Heart right ventricle (tissue), 16 donors: ENCODE measurements at regions not wholly inside any gene's neighbourhood (a gene's known extent, or its start where the extent isn't known, plus 50 kb on each side); places are given as distances from the start of the nearest gene placed in this dataset.
A peak's percentile ranks its signal among the peaks of the same experiment; 100 is the strongest.
"Not testable (repeated sequence)": the region's sequence is repeated elsewhere in the genome, so short reads cannot be mapped to it uniquely, and the experiment has no call there.

ENCODE experiments used
- ATAC-seq, 8 donors: fragments of 200-7000 bp; cut with Tn5 transposase; one replicate each; pipeline ENCODE4 v1.9.1; 2020; ENCODE audit warnings: mild to moderate bottlenecking in 8 of 8, moderate library complexity in 8 of 8, moderate number of reproducible peaks in 1 of 8
- DNase-seq, 2 donors: peaks; one replicate each; pipeline ENCODE4 v3.0.0-alpha.2; 2020
- H3K27ac ChIP-seq, 10 donors: fragments of 200-600 bp; sonication (generic) in 2 of 10; one replicate each; pipeline versions ENCODE4 v1.5.0 to v1.8.0; 2020 to 2022; ENCODE audit warnings: mild to moderate bottlenecking in 3 of 10
- H3K27me3 ChIP-seq, 7 donors: fragments of 200-600 bp; one replicate each; pipeline ENCODE4 v1.8.0; 2021 to 2022; ENCODE audit warnings: mild to moderate bottlenecking in 2 of 7
- H3K36me3 ChIP-seq, 9 donors: fragments of 200-600 bp; sonication (generic) in 1 of 9; one replicate each; pipeline versions ENCODE4 v1.5.0 to v1.8.0; 2020 to 2022; ENCODE audit warnings: mild to moderate bottlenecking in 2 of 9
- H3K4me1 ChIP-seq, 9 donors: fragments of 200-600 bp; sonication (generic) in 1 of 9; one replicate each; pipeline versions ENCODE4 v1.5.0 to v1.8.0; 2020 to 2022; ENCODE audit warnings: mild to moderate bottlenecking in 4 of 9
- H3K4me3 ChIP-seq, 10 donors: fragments of 200-600 bp; sonication (generic) in 2 of 10; one replicate each; pipeline versions ENCODE4 v1.5.0 to v1.8.0; 2020 to 2022; ENCODE audit warnings: mild to moderate bottlenecking in 7 of 10, moderate library complexity in 2 of 10
- H3K9me3 ChIP-seq, 11 donors: fragments of 200-600 bp in 10 of 11; sonication (generic) in 2 of 11; one replicate each; pipeline versions ENCODE4 v1.5.0 to v1.8.0; 2013 to 2022; ENCODE audit warnings: mild to moderate bottlenecking in 2 of 11, control low read depth in 1 of 11, moderate library complexity in 1 of 11
- CTCF ChIP-seq, 9 donors: fragments of 200-600 bp; sonication (generic) in 2 of 9; IDR thresholded peaks; one replicate each; pipeline versions ENCODE4 v1.5.0 to v1.8.0; 2021 to 2022; ENCODE audit warnings: antibody characterized with exemption in 9 of 9, mild to moderate bottlenecking in 5 of 9, moderate library complexity in 1 of 9
- WGBS, 2 donors: extraction: QIAGEN DNeasy Blood & Tissue Kit; methylation state at CpG; one replicate each; pipeline ENCODE4 v1.1.7; 2013; ENCODE audit warnings: inconsistent platforms in 1 of 2; 5-methylcytosine and 5-hydroxymethylcytosine counted together
- intact Hi-C, 10 donors: fragments of 100-400 bp; cut with DNase I; formaldehyde crosslinking; loops; one replicate each; pipeline versions ENCODE4 v1.11.1 to v1.14.2; 2022
- donor health status: Arrhythmogenic right ventricular cardiomyopathy.
- donor health status: ischemic (EF 13 %, LVEDD 7.1; RV severe dilation, severe dysfunction).
- donor health status: healthy with polysubstance abuse.
- donor health status: DM: no; HTN: yes; CAD: no.
- donor health status: DM: no; HTN: no; CAD: no.
- donor health status: ischemic (EF 25% LVEDD 6.9; RV normal size, moderate dysfunction).
- donor health status: ischemic (EF 25% LVEDD 5.7; RV mildly dilated, moderate dysfunction).
- donor health status: healthy.
- donor health status: DM: yes; HTN: yes; CAD: no.
- donor health status: Ischemic cardiomyopathy.
- donor health status: ischemic (EF 35%, LVEDD 5.7; RV mildly dilated, moderate dysfunction).
- donor health status: nonischemic (EF 11% LVEDD 7.7; RV severe dilation, severe dysfunction).
- donor health status: DM: yes; HTN: yes; CAD: no.
- donor health status: PGD.
- donor health status: ischemic (EF 29% LVEDD 5.4; RV normal size, mild dysfunction).
- donor health status: nonischemic (EF 23%, LVEDD 6.1; RV moderate dilation, normal function).

- no peak overlapping the region for H3K4me3 ChIP-seq
- DNase-seq (no peak), ATAC-seq (peak in 1 of 8 donors; percentile 12)
- no peaks in the 10 kb centered on the region for H3K9me3 ChIP-seq
- H3K4me1 ChIP-seq = peaks cover 8 to 64% (median 34%) of the 10 kb centered on the region in 9 donors
- intact Hi-C loops = loop anchor here in 5 of 10 donors (5.0 kb wide), 3 partner anchors 47 to 78 kb away; no protein-coding TSS in a partner anchor
- WGBS, 2 donors = 76 to 85% methylated on average over 14 of the region's 14 CpGs
- no peak for TF ChIP-seq CTCF (IDR thresholded peaks at IDR 0.05)
- H3K27me3 ChIP-seq = no peaks in the 10 kb centered on the region
- peak overlapping the region in 8 of 10 donors; percentile 63 to 85 (median 80) for H3K27ac ChIP-seq
- no peaks in the 10 kb centered on the region for H3K36me3 ChIP-seq
Observed at GRCh38 chr12:124699909-124700308, 132.5 kb upstream of the NCOR2 start.

GRCh38 chr12:124698998-124699305 is 131.5 kb upstream of the NCOR2 start:
- ATAC-seq (no peak), DNase-seq (no peak)
- peaks cover 8 to 73% (median 44%) of the 10 kb centered on the region in 9 donors for H3K4me1 ChIP-seq
- no peak overlapping the region for H3K4me3 ChIP-seq
- H3K36me3 ChIP-seq = no peaks in the 10 kb centered on the region
- TF ChIP-seq CTCF (IDR thresholded peaks at IDR 0.05) = no peak
- peak overlapping the region; percentile 27 to 85 (median 74) for H3K27ac ChIP-seq
- no peaks in the 10 kb centered on the region for H3K27me3 ChIP-seq
- intact Hi-C loops = loop anchor here in 4 of 10 donors (5.0 kb wide), 3 partner anchors 48 to 77 kb away; no protein-coding TSS in a partner anchor
- H3K9me3 ChIP-seq = no peaks in the 10 kb centered on the region
- 69 to 87% methylated on average over 6 of the region's 6 CpGs for WGBS, 2 donors

GRCh38 chr12:124698211-124698997 is 131.0 kb upstream of the NCOR2 start:
- ATAC-seq = peak; percentile 5 to 31 (median 19)
- intact Hi-C loops = loop anchor here in 4 of 10 donors (5.0 kb wide), 3 partner anchors 49 to 76 kb away; no protein-coding TSS in a partner anchor
- Histone ChIP-seq H3K36me3 (no peaks in the 10 kb centered on the region), H3K4me3 (no peak overlapping the region), H3K4me1 (peaks cover 8 to 75% (median 45%) of the 10 kb centered on the region in 9 donors), H3K27me3 (no peaks in the 10 kb centered on the region), H3K27ac (peak overlapping the region; percentile 22 to 85 (median 74)), H3K9me3 (no peaks in the 10 kb centered on the region)
- peak in 1 of 2 donors; percentile 50 for DNase-seq
- WGBS, 2 donors = 72 to 74% methylated on average over 15 of the region's 15 CpGs
- TF ChIP-seq CTCF (IDR thresholded peaks at IDR 0.05) = no peak

- H3K4me3 ChIP-seq, ATAC-seq, DNase-seq, H3K36me3 ChIP-seq, H3K9me3 ChIP-seq, H3K27me3 ChIP-seq: not testable (repeated sequence)
- WGBS, 2 donors = 72 to 83% methylated on average over 11 of the region's 11 CpGs
- Histone ChIP-seq H3K4me1 (peaks cover 8 to 75% (median 45%) of the 10 kb centered on the region in 9 donors), H3K27ac (peak overlapping the region in 9 of 10 donors; percentile 22 to 85 (median 80))
- intact Hi-C loops = loop anchor here in 4 of 10 donors (5.0 kb wide), 3 partner anchors 50 to 75 kb away; no protein-coding TSS in a partner anchor
Observed at GRCh38 chr12:124697722-124698121, 130.3 kb upstream of the NCOR2 start.
